22Rv1 (cell line): ENCODE measurements at regions not wholly inside any gene's neighbourhood (a gene's known extent, or its start where the extent isn't known, plus 50 kb on each side); places are given as distances from the start of the nearest gene placed in this dataset.

Experiments used
- H3K27ac ChIP-seq: fragments of 450-650 bp; 2 replicates; pipeline ENCODE4 v1.5.1; 2017
- CTCF ChIP-seq: fragments of 450-650 bp; IDR thresholded peaks from 2 replicates; pipeline ENCODE4 v1.5.1; 2017; ENCODE audit warnings: mild to moderate bottlenecking
- ZFX ChIP-seq: fragments of 450-650 bp; IDR thresholded peaks from 2 replicates; pipeline ENCODE4 v1.6.1; 2017; ENCODE audit warnings: antibody characterized with exemption, borderline replicate concordance

- TF ChIP-seq ZFX (no peak), CTCF (no peak)
- H3K27ac ChIP-seq = no peak overlapping the region
Measured at GRCh38 chr6:15143086-15143485, 102.8 kb upstream of the JARID2 start.

- TF ChIP-seq CTCF (no peak), ZFX (no peak)
Measured at GRCh38 chr6:15143540-15143939, 102.3 kb upstream of the JARID2 start.

GRCh38 chr6:15145821-15146220 lies 100.0 kb upstream of the JARID2 start:
- TF ChIP-seq ZFX (no peak), CTCF (no peak)
- H3K27ac ChIP-seq = no peak overlapping the region

More at GRCh38 chr6:15143540-15143939, 102.3 kb upstream of the JARID2 start:
- H3K27ac ChIP-seq = no peak overlapping the region

GRCh38 chr6:15147827-15148226 lies 98.0 kb upstream of the JARID2 start:
- H3K27ac ChIP-seq = no peak overlapping the region
- TF ChIP-seq ZFX (no peak), CTCF (no peak)

GRCh38 chr6:15148356-15148946 lies 97.4 kb upstream of the JARID2 start:
- TF ChIP-seq CTCF (no peak), ZFX (no peak)
- no peak overlapping the region for H3K27ac ChIP-seq

- H3K27ac ChIP-seq = no peak overlapping the region
- TF ChIP-seq ZFX (no peak), CTCF (no peak)
Measured at GRCh38 chr6:15150207-15150606, 95.7 kb upstream of the JARID2 start.

GRCh38 chr6:15152700-15153099 lies 93.2 kb upstream of the JARID2 start:
- no peak for TF ChIP-seq CTCF
- no peak for TF ChIP-seq ZFX
- H3K27ac ChIP-seq = no peak overlapping the region
